ENCODE measurements at regions not wholly inside any gene's neighbourhood (a gene's known extent, or its start where the extent isn't known, plus 50 kb on each side); places are given as distances from the start of the nearest gene placed in this dataset.
"Not testable (repeated sequence)": the region's sequence is repeated elsewhere in the genome, so short reads cannot be mapped to it uniquely, and the experiment has no call there.

DNA sequence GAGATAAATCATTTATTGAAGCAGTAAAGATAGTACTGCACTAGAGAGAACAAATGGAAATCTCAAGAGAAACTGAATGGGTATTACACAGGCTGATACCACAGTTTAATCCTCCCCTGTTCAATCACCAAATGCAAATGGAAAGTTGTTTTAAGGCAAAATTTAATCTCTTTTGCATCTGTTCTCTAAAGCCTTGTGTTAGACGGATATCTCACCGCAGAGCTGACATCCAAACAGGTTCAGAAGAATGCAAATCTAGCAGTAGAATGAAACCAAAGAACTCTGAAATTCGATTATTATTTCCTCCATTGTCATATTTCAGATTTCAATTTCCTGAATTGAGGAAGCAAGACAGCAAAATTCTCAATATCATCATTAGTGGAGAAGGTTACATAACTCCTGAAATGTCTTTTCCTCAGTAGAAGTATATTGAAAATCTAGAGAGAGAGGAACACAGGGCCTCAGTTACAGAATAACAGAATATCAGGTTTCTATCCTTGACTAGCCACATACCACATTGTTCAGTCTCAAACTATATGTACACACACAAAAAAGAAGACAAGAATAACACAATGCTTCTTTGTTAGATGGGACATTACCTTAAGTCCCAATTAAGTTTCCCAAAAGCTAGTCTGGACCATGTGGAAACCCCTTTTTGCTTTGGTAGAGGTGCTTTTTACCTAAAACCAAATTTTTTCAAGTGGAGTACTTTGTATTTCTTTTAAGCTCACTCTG, 94.1 kb upstream of the BANK1 start:
- TF ChIP-seq CTCF (IDR thresholded peaks at IDR 0.05; ENCODE audit: insufficient read depth, low read depth, low read length, missing control alignments) = no peak
- no peak for DNase-seq (ENCODE audit: low read depth)
- no peak overlapping the region for H3K4me3 ChIP-seq (ENCODE audit: low read depth, low read length)

DNA sequence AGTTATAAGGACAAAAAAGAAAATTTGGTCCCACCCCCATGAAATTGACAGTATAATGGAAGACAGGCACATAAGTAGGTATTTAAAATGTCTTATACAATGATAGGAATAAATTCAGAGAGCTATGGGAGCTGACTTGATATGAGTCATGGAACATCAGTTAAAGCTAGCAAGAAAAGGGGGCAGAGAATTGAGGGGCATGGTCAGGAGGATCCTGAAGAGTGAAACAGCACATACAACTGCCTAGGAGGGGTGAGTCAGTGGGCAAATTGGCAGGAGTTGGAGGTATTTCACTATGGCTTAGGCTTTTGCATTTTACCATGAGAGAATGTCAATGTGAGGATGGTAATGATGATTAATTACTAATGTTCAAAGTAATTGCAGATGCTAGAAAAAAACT, 95.4 kb upstream of the BANK1 start:
- no peak overlapping the region for H3K4me3 ChIP-seq (ENCODE audit: low read depth, low read length)
- TF ChIP-seq CTCF (IDR thresholded peaks at IDR 0.05; ENCODE audit: insufficient read depth, low read depth, low read length, missing control alignments) = no peak
- no peak for DNase-seq (ENCODE audit: low read depth)

GRCh38 chr4:101694403-101694802, 96.1 kb upstream of the BANK1 start:
- H3K4me3 ChIP-seq (ENCODE audit: low read depth, low read length); DNase-seq (ENCODE audit: low read depth): not testable (repeated sequence)

DNA sequence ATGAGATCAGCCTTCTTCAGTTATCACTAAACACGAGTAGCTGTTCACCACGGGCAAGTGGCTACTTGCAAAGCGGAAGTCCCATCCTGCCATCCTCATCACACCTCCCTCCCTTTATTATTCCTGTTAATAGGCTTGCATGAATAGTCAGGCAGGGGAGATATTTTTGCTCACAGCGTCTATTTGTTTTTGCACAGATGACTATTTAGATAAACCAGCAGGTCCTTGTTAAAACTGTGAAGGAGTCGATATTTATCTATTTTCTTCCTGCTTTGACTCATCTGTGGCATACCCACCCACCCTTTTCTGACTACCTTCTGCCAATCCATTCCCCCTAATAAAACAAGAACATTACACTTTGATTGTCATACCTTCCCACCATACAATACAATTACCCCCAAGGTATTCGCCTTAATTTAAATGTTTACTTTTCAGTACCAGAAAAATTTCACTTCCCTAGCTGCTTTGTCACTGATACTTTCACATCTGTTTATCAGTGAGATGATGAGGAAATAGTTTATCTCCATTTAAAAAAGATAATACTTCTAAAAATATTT, 96.6 kb upstream of the BANK1 start:
- no peak for TF ChIP-seq CTCF (IDR thresholded peaks at IDR 0.05; ENCODE audit: insufficient read depth, low read depth, low read length, missing control alignments)
- no peak overlapping the region for H3K4me3 ChIP-seq (ENCODE audit: low read depth, low read length)
- peak; percentile 44 for DNase-seq (ENCODE audit: low read depth)

- no peak for DNase-seq (ENCODE audit: low read depth)
- H3K4me3 ChIP-seq (ENCODE audit: low read depth, low read length) = no peak overlapping the region
- TF ChIP-seq CTCF (IDR thresholded peaks at IDR 0.05; ENCODE audit: insufficient read depth, low read depth, low read length, missing control alignments) = no peak
Observed at GRCh38 chr4:101689220-101689619, 101.3 kb upstream of the BANK1 start.

DNA sequence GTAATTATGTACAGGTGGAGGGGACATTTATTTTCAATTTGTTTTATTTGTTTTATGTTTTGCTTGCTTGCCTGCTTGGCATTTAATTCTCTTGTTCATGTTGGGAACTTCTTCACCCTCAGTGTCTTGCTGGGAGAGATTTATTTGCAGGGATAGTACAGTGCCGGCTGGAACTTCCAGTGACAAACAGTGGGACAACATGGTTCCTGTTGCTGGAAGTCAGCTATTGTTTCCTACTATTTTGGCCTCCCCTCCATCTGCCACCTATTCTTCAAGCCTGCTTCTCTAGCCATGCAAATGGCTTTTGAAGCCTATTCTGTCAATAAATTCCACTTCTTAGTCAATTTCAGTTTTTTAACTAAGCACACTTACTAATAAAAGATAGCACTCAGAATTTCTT, 105.4 kb upstream of the BANK1 start:
- H3K4me3 ChIP-seq (ENCODE audit: low read depth, low read length) = no peak overlapping the region
- no peak for DNase-seq (ENCODE audit: low read depth)
- TF ChIP-seq CTCF (IDR thresholded peaks at IDR 0.05; ENCODE audit: insufficient read depth, low read depth, low read length, missing control alignments) = no peak

GRCh38 chr4:101682946-101683345, 107.6 kb upstream of the BANK1 start:
- H3K4me3 ChIP-seq (ENCODE audit: low read depth, low read length) = no peak overlapping the region
- TF ChIP-seq CTCF (IDR thresholded peaks at IDR 0.05; ENCODE audit: insufficient read depth, low read depth, low read length, missing control alignments) = no peak
- DNase-seq (ENCODE audit: low read depth) = no peak

All from GM12865 (cell line).